HK-2 (cell line): ENCODE measurements at regions not wholly inside any gene's neighbourhood (a gene's known extent, or its start where the extent isn't known, plus 50 kb on each side); places are given as distances from the start of the nearest gene placed in this dataset.
"Not testable (repeated sequence)": the region's sequence is repeated elsewhere in the genome, so short reads cannot be mapped to it uniquely, and the experiment has no call there.

Experiments
- DNase-seq: peaks from one replicate; pipeline ENCODE4 v3.0.0-alpha.2; 2018; ENCODE audit not compliant: unreplicated experiment

GRCh38 chr2:84373391-84373790, 85.7 kb downstream of the SUCLG1 start:
- DNase-seq: no peak

GRCh38 chr2:84362541-84362940, 96.5 kb downstream of the SUCLG1 start:
- DNase-seq: no peak

- DNase-seq: no peak
These were observed 121.0 kb downstream of the SUCLG1 start for GRCh38 chr2:84338069-84338468.

- DNase-seq: no peak
These were observed 131.3 kb downstream of the SUCLG1 start for GRCh38 chr2:84327645-84328249.

GRCh38 chr2:84326831-84327432, 132.1 kb downstream of the SUCLG1 start:
- no peak for DNase-seq

GRCh38 chr2:84323890-84324289, 135.2 kb downstream of the SUCLG1 start:
- no peak for DNase-seq

- DNase-seq: no peak
These were observed 138.1 kb downstream of the SUCLG1 start for GRCh38 chr2:84320940-84321339.

- DNase-seq: no peak
These were observed 139.5 kb downstream of the SUCLG1 start for GRCh38 chr2:84319581-84319980.

GRCh38 chr2:84317135-84317534, 141.9 kb downstream of the SUCLG1 start:
- no peak for DNase-seq

- DNase-seq: peak; percentile 83
These were observed 144.2 kb downstream of the SUCLG1 start for GRCh38 chr2:84314901-84315330.

GRCh38 chr2:84314250-84314649, 144.8 kb downstream of the SUCLG1 start:
- DNase-seq: no peak

GRCh38 chr2:84309281-84309680, 149.8 kb downstream of the SUCLG1 start:
- no peak for DNase-seq

- DNase-seq: no peak
These were observed 152.7 kb downstream of the SUCLG1 start for GRCh38 chr2:84306361-84306760.

- DNase-seq: peak; percentile 35
These were observed 156.3 kb downstream of the SUCLG1 start for GRCh38 chr2:84302513-84303412.

- DNase-seq: no peak
These were observed 157.4 kb downstream of the SUCLG1 start for GRCh38 chr2:84301717-84302116.

GRCh38 chr2:84300696-84301029, 158.4 kb downstream of the SUCLG1 start:
- DNase-seq: no peak

GRCh38 chr2:84300001-84300695, 158.9 kb downstream of the SUCLG1 start:
- DNase-seq: not testable (repeated sequence)

- no peak for DNase-seq
These were observed 159.8 kb downstream of the SUCLG1 start for GRCh38 chr2:84299211-84299775.

GRCh38 chr2:84297155-84297554, 161.9 kb downstream of the SUCLG1 start:
- DNase-seq: peak; percentile 50

- DNase-seq: no peak
These were observed 165.2 kb downstream of the SUCLG1 start for GRCh38 chr2:84293791-84294380.

GRCh38 chr2:84292545-84292944, 166.5 kb downstream of the SUCLG1 start:
- DNase-seq: no peak

GRCh38 chr2:84290537-84290936, 168.5 kb downstream of the SUCLG1 start:
- DNase-seq: no peak
